ENCODE measurements at regions not wholly inside any gene's neighbourhood (a gene's known extent, or its start where the extent isn't known, plus 50 kb on each side); places are given as distances from the start of the nearest gene placed in this dataset.
A peak's percentile ranks its signal among the peaks of the same experiment; 100 is the strongest.

DNA sequence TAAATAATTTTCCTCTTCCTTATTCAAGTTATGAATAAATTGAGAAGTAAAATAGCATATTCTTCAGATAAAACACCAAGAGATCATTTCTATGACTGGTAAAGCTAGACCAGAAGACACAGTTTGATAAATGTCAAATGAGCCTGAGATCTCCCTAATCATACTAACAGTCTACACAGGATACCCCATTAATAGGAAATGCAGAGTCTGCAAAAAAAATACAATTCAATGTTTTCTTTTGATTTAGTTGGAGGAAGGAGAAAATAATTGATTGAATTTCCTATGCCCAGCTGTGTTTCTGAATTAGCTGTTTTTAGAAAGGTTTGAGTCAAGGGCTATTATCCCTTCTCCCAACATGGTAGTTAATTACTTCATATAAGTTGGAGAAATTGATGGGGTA is 734.6 kb upstream of the SLITRK1 start:
- no peak overlapping the region for H3K4me3 ChIP-seq (ENCODE audit: low read depth, low read length)
- no peaks in the 10 kb centered on the region for H3K36me3 ChIP-seq
- no peaks in the 10 kb centered on the region for H3K4me1 ChIP-seq
- H3K9me3 ChIP-seq: no peaks in the 10 kb centered on the region
- TF ChIP-seq, protein P1, sequence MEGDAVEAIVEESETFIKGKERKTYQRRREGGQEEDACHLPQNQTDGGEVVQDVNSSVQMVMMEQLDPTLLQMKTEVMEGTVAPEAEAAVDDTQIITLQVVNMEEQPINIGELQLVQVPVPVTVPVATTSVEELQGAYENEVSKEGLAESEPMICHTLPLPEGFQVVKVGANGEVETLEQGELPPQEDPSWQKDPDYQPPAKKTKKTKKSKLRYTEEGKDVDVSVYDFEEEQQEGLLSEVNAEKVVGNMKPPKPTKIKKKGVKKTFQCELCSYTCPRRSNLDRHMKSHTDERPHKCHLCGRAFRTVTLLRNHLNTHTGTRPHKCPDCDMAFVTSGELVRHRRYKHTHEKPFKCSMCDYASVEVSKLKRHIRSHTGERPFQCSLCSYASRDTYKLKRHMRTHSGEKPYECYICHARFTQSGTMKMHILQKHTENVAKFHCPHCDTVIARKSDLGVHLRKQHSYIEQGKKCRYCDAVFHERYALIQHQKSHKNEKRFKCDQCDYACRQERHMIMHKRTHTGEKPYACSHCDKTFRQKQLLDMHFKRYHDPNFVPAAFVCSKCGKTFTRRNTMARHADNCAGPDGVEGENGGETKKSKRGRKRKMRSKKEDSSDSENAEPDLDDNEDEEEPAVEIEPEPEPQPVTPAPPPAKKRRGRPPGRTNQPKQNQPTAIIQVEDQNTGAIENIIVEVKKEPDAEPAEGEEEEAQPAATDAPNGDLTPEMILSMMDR (IDR thresholded peaks at IDR 0.05; ENCODE audit: low read depth, low read length): no peak
- DNase-seq: no peak
- no peaks in the 10 kb centered on the region for H3K27me3 ChIP-seq

GRCh38 chr13:84609716-84610115 is 727.4 kb upstream of the SLITRK1 start:
- no peak for DNase-seq
- Histone ChIP-seq H3K4me1 (peaks cover 2% of the 10 kb centered on the region; the same call in 1 of the 2 replicates), H3K9me3 (no peaks in the 10 kb centered on the region), H3K4me3 (ENCODE audit: low read depth, low read length) (no peak overlapping the region), H3K36me3 (no peaks in the 10 kb centered on the region), H3K27me3 (no peaks in the 10 kb centered on the region)
- TF ChIP-seq, protein P1 (IDR thresholded peaks at IDR 0.05; ENCODE audit: low read depth, low read length): no peak

- no peak overlapping the region for H3K4me3 ChIP-seq (ENCODE audit: low read depth, low read length)
Measured at GRCh38 chr13:84607261-84608013, 725.2 kb upstream of the SLITRK1 start.

GRCh38 chr13:84606616-84607015 is 724.3 kb upstream of the SLITRK1 start:
- H3K4me3 ChIP-seq (ENCODE audit: low read depth, low read length): no peak overlapping the region
- H3K4me1 ChIP-seq: peaks cover 2% of the 10 kb centered on the region; the same call in 1 of the 2 replicates
- no peaks in the 10 kb centered on the region for H3K27me3 ChIP-seq
- TF ChIP-seq, protein P1 (IDR thresholded peaks at IDR 0.05; ENCODE audit: low read depth, low read length): no peak
- H3K9me3 ChIP-seq: no peaks in the 10 kb centered on the region
- DNase-seq: no peak
- no peaks in the 10 kb centered on the region for H3K36me3 ChIP-seq

More at GRCh38 chr13:84607261-84608013, 725.2 kb upstream of the SLITRK1 start:
- H3K27me3 ChIP-seq: no peaks in the 10 kb centered on the region
- peaks cover 2% of the 10 kb centered on the region; the same call in 1 of the 2 replicates for H3K4me1 ChIP-seq
- TF ChIP-seq, protein P1 (IDR thresholded peaks at IDR 0.05; ENCODE audit: low read depth, low read length): no peak
- DNase-seq: no peak
- no peaks in the 10 kb centered on the region for H3K9me3 ChIP-seq
- no peaks in the 10 kb centered on the region for H3K36me3 ChIP-seq

- H3K27me3 ChIP-seq: no peaks in the 10 kb centered on the region
- DNase-seq: no peak
- TF ChIP-seq, protein P1 (IDR thresholded peaks at IDR 0.05; ENCODE audit: low read depth, low read length): peak; percentile 12
Measured at GRCh38 chr13:84605927-84606326, 723.7 kb upstream of the SLITRK1 start.

GRCh38 chr13:84591444-84591843 is 709.2 kb upstream of the SLITRK1 start:
- Histone ChIP-seq H3K36me3 (no peaks in the 10 kb centered on the region), H3K4me1 (no peaks in the 10 kb centered on the region), H3K27me3 (no peaks in the 10 kb centered on the region), H3K9me3 (no peaks in the 10 kb centered on the region), H3K4me3 (ENCODE audit: low read depth, low read length) (no peak overlapping the region)
- DNase-seq: no peak
- TF ChIP-seq, protein P1 (IDR thresholded peaks at IDR 0.05; ENCODE audit: low read depth, low read length): no peak

More at GRCh38 chr13:84605927-84606326, 723.7 kb upstream of the SLITRK1 start:
- Histone ChIP-seq H3K4me1 (peaks cover 2% of the 10 kb centered on the region; the same call in 1 of the 2 replicates), H3K4me3 (ENCODE audit: low read depth, low read length) (no peak overlapping the region), H3K36me3 (no peaks in the 10 kb centered on the region), H3K9me3 (no peaks in the 10 kb centered on the region)

Data from BE2C (cell line).